NCI-H2081 (cell line): ENCODE measurements at regions not wholly inside any gene's neighbourhood (a gene's known extent, or its start where the extent isn't known, plus 50 kb on each side); places are given as distances from the start of the nearest gene placed in this dataset.
A peak's percentile ranks its signal among the peaks of the same experiment; 100 is the strongest.
"Not testable (repeated sequence)": the region's sequence is repeated elsewhere in the genome, so short reads cannot be mapped to it uniquely, and the experiment has no call there.

Experiments used
- DNase-seq, 2 experiments: peaks; one replicate each; lab custom pipeline; 2025; lab: John Stamatoyannopoulos, UW

- DNase-seq = no peak
Observed at GRCh38 chr2:2797797-2798196, 466.7 kb upstream of the MYT1L start.

DNA sequence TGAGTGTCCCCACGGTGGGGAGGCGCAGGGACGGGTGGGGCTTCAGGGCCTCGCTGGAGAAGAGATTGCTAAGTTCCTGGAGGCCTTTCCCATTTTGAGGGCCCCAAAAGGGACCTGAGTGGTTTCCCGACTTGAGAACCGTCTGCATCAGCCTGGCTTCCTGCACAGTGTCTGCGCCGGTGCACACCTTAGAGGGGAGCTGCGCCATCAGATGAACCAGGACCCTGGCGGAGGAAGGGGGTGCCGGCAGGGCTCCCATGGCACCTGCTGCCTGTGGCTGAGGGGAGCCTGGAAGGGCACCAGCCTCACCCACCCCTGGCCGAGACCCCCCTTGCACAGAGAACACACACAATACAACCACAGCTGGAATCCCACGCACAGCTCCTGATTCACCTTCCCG lies 465.1 kb upstream of the MYT1L start:
- DNase-seq = no peak

DNA sequence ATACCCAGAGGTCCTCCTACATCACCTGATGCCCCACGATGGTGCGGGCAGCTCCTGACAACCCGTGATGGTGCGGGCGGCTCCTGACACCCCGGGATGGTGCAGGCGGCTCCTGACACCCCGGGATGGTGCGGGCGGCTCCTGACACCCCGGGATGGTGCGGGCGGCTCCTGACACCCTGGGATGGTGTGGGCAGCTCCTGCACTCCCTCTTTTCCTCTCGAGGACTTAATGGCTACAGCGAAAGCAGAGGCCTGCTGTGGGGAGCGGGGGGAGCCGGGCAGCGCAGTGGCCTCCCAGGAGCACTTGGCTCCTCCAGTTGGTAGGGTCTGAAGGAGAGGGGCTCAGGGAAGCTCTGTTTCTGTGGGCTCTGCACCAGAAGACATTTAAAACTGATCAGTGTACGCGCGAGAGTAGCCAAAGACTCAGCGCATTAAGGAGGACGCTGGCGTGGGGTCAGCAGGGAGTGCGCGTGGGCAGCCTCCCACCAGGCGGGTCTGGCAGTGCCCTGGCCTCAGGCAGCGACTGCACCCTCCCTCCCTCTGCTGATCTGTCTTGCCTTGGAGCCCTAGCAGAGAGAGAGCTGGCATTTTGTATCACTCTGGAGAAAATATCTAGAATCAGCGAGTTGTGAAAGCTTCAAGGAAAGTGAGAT lies 464.5 kb upstream of the MYT1L start:
- no peak for DNase-seq

GRCh38 chr2:2793925-2794560 lies 463.0 kb upstream of the MYT1L start:
- no peak for DNase-seq

DNA sequence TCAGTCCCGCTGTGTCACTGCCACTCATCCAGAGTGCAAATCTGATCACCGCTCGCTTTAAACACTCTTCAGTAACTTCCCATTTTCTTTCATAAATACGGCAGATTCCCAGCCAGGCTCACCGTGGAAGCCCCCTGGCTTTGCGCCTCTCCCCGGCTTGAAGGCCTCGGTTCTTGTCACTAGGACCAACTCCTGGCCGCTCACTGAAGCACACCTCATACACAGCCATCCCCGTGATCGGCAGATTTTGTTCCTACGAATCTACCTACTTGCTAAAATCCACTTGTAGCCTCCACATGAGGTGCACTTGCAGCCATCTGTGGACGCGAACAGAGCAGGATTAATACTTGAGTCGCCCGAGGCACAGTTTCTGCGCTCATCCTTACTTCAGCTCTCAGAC lies 462.4 kb upstream of the MYT1L start:
- DNase-seq = no peak

DNA sequence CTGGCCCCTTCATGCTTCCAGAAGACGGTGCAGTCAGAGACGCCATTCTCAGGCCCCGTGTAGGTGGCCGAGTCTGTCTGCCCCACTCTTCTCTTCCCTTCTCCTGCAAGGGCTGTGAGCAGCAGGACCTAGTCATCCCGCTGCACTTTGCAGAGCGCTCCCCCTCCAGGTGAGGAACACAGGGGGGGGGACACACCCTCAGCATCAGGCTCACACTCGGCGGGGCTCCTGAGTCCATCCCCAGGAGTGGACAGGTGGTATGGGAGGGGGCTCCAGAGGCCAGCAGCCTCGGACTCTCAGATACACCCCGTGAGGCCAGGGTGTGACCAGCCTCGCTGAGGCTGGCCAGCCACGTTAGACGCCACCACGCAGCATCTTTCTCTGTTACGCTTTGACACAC lies 460.5 kb upstream of the MYT1L start:
- DNase-seq = no peak

GRCh38 chr2:2791031-2791430 lies 460.0 kb upstream of the MYT1L start:
- DNase-seq = no peak

DNA sequence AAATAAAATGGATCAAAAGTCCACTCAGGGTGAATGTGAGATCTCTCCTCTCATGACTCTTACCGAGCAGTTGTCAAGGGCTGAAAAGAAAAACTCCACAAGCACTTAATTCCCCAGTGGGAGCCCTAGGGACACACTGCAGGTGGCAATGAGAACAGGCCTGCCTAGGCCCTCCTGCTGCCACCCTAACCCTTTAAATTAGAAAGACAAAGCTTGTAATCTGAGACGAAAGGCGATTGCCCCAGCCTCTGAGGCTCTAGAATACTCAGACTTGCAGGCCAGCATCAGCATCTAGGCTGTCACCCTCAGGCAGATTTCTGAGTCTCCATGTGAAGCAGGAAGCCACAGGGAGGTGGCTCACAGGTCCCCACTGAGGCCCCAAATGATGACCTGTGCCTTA lies 457.0 kb upstream of the MYT1L start:
- no peak for DNase-seq

DNA sequence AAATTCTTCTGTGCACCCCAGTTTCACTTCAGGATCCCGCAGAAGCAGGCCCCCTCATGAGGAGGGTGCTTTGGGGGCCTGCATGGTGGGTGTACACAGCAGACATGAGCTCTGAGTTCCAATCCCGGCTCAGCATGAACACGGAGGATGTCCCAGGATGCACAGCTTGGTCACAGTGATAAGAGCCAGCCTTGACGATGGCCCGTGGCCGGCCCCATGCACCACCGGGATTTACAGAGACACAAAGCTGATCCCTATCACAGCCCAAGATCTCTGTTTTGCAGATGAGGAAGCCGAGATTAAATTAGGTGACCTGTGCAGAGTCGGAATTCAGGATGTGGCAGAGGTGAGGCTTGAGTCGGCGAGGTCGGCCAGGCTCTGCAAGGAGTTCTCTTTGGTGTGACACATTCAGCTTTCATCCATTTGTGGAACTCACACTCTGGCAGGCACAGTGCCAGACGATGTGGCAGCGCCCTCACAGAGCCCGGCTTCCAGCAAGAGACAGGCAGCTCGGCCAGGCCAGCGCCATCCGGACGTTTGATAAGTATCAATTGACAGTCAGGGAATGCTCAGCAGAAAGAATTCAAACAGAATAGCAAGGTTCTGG lies 456.3 kb upstream of the MYT1L start:
- peak in 1 of 2 experiments; percentile 11 for DNase-seq

DNA sequence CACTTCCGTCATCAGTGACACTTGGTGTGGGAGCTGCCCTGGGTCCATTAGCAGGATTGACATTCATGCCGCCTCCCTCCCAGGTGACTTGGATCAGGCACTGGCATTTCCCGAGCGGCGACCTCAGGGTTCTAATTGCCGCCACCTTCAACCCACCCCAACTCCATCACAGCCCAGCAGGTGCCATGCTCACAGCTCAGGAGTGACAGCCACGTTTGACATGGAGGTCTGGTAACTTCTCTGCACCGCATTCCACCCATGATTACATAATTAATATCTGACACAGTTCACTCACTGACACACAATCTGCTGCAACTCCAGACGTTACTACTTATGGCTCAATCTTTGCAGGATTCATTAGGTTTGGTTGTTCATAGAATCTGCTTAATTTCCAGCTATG lies 450.9 kb upstream of the MYT1L start:
- DNase-seq = no peak

DNA sequence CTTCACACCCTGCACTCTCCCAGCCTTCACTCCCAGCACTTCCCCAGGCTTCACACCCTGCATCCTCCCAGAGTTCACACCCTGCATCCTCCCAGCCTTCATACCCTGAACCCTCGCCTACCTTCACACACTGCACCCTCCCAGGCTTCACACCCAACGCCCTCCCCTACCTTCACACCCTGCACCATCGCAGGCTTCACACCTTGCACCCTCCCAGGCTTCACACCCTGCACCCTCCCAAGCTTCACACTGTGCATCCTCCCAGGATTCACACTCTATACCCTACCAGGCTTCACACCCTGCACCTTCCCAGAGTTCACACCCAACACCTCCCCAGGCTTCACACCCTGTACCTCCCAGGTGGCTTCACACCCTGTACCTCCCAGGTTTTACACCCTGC lies 448.7 kb upstream of the MYT1L start:
- DNase-seq = no peak

GRCh38 chr2:2777876-2778275 lies 446.8 kb upstream of the MYT1L start:
- no peak for DNase-seq

DNA sequence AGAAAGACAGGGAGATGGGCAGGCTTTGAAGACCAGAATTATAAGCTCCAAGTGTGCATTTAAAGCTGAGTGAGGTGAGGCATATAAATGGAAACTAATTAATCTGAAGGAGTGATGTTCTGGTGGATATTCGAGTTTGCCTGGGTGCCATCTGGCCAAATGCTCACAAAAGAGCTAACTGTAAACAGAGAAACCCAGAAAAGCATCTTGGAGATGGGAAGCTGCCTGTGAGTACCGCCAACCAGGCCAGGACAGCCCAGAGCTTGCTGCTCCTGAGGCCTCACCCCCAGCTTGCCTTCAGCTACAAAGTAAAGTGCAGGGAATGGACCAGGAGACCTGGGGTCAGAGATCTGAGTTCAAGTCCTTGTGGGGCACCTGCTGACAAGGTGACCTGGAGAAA lies 446.1 kb upstream of the MYT1L start:
- DNase-seq = no peak

DNA sequence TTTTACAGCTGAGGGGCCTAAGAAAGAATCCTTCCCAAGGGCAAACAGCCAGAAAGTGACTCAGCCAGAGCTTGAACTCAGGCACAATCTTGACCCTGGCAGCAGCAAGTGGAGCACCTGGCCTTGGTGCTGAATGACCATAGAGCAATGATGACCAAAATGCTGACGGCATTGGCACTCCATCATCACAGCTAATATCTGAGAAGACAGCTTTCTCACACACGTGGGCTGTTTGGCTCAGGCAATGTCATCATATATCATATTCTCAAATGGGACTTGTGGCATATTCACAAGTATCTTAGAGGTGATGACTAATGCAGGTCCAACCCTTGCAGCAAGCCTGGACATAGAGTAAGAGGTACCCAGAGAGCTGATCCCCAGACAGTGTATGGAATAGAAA lies 443.9 kb upstream of the MYT1L start:
- DNase-seq = no peak

DNA sequence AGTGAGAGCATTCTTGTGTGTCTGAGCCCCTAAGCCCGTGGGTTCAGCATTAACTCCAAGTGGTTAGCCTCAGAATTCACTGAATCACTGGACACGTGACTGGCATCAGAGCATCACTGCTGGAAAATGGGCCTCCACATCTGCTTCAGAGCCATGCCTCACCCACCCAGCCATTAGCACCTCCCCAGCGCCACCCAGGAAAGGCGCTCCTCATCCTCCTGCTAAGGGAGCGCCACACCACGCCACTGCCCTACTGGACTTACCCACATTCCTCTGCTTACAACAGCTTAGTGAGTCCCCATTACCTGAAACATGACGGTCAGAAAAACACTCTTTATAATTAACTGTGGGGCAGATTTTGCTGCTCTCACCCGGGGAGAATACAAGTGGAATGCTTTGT lies 442.6 kb upstream of the MYT1L start:
- DNase-seq = no peak

GRCh38 chr2:2773080-2773479 lies 442.0 kb upstream of the MYT1L start:
- not testable (repeated sequence) for DNase-seq

DNA sequence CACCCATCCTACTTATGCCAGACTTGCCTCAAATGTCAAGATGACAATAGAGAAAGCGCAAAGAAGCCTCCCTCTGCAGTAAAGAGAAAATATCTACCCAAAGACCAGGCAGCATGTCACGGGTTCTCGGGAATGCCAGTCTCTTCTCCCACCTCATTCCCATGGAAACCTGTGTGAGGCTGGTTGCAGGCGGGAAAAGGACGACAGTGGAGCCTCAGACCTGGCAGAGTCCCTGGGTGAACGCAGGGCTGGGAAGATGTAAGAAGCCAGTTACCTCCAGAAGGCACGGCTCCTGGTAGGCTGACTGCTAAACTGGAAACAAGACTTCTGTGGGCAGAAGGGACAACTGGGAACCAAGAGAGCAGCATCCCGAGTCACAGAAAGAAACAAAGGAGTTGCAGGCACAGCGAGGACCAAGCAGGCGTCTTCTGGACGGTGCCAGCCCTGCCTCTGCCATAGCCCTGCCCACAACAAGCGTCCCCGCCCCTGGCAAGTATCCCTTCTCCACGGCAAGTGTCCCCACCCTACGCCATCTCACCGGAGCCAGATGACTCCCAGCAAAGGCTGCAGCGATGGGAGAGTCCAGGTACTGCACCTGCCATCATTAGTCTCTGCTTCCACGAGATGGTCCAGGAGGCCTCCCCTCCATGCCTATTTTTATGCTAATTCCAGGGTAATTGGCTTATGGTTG lies 440.8 kb upstream of the MYT1L start:
- DNase-seq = no peak

DNA sequence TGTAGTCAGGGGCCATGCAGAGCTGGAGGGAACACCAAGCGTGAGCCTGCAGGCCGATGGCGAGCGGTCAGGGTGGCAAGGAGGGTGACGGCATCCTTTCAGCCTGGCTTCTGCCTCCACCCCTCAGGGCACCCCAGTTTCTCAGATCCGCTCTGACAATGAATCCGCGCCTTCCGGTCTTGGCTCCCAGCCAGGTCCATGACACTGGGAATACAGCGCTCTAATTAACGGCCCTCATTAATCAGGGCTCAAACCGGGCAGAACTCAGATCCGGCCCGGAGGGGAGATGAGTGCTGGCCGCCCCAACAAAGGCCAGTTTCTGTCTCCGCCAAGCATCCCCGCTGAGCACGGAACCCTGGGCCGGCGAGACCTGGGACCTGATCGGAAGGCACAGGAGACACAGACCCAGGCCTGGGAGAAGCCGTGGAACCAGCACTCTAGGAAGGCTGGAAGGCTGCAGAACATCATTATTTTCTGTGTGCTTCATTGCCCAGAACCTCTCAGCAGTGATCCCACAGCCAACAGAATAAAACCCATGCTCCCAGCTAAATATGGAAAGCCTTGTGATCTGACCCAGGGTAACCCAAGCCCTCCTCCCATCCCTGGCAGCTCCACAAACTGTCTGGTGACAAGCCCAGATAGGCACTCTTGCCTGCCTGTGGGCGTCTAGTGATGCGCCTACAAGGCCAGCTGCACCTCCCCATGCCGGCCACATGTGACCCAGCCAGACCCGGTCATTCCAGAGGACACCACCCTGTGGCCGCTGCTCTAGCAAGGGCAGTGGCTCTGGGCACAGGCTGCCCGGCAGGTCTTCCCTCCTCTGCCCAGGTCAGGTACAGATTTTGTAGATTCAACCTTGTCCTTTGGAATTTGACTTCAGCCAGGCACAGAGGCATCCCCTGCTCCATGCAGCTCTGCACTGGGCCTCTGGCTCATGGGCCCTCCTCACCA lies 438.7 kb upstream of the MYT1L start:
- DNase-seq = no peak

DNA sequence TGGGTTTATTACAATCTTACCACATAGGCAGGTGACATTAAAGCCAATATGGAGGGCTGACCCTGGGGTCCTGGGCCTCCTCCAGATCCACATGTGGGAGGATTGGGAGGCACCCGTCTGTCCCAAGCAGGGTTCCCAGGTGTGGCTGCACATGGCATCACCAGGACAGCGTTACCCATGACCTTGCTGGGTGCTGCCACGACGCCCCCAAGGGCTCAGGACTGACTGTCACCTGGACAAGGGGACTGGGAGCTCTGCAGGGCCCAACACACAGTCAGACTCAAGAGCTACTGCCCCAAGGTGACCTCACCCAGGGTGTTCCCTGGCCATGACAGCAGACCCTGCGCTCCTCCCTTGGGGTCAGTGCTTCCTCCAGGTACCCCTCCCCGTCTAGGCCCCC lies 437.4 kb upstream of the MYT1L start:
- no peak for DNase-seq

- no peak for DNase-seq
Observed at GRCh38 chr2:2767837-2768236, 436.8 kb upstream of the MYT1L start.

- DNase-seq = no peak
Observed at GRCh38 chr2:2765839-2766495, 434.9 kb upstream of the MYT1L start.
